Right lobe of liver (tissue), 4 donors: ENCODE measurements at regions not wholly inside any gene's neighbourhood (a gene's known extent, or its start where the extent isn't known, plus 50 kb on each side); places are given as distances from the start of the nearest gene placed in this dataset.

Experiments used
- POLR2A ChIP-seq: fragments of 450-650 bp; IDR thresholded peaks from one replicate; pipeline ENCODE4 v1.6.1; 2017; ENCODE audit warnings: antibody characterized with exemption, mild to moderate bottlenecking
- TF ChIP-seq, protein P1 (sequence below), 4 donors: fragments of 200-600 bp in 3 of 4; fragments of 450-650 bp in 1 of 4; IDR thresholded peaks; one replicate each; pipeline versions ENCODE4 v1.5.1 to v1.8.0; 2016 to 2022; ENCODE audit warnings: antibody characterized with exemption in 4 of 4, mild to moderate bottlenecking in 2 of 4
- donor health status: DM: no; HTN: no; CAD: no.
- donor health status: DM: no; HTN: no; CAD: no.
- donor health status: DM: no; HTN: yes; CAD: no.

DNA sequence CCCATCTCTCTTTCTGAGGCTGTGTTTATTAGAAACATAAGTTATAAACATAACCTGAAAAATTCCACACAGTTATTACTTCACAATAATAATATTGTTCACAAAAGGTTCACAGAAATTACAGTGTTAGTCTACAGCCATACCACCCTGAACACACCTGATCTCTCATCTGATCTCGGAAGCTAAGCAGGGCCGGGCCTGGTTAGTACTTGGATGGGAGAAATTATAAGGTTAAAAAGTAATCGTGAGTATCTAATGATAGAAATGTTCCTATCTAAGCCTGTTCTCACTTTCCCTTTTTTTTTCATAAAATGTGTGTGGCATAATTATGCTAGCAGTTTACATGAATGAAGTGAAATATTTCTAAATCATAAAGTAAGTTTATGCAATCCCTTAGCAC is 647.8 kb downstream of the TBC1D32 start:
- TF ChIP-seq, protein P1, sequence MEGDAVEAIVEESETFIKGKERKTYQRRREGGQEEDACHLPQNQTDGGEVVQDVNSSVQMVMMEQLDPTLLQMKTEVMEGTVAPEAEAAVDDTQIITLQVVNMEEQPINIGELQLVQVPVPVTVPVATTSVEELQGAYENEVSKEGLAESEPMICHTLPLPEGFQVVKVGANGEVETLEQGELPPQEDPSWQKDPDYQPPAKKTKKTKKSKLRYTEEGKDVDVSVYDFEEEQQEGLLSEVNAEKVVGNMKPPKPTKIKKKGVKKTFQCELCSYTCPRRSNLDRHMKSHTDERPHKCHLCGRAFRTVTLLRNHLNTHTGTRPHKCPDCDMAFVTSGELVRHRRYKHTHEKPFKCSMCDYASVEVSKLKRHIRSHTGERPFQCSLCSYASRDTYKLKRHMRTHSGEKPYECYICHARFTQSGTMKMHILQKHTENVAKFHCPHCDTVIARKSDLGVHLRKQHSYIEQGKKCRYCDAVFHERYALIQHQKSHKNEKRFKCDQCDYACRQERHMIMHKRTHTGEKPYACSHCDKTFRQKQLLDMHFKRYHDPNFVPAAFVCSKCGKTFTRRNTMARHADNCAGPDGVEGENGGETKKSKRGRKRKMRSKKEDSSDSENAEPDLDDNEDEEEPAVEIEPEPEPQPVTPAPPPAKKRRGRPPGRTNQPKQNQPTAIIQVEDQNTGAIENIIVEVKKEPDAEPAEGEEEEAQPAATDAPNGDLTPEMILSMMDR (IDR thresholded peaks at IDR 0.05), result no peak
- TF ChIP-seq POLR2A, result no peak
